ENCODE measurements at regions not wholly inside any gene's neighbourhood (a gene's known extent, or its start where the extent isn't known, plus 50 kb on each side); places are given as distances from the start of the nearest gene placed in this dataset.
"Not testable (repeated sequence)": the region's sequence is repeated elsewhere in the genome, so short reads cannot be mapped to it uniquely, and the experiment has no call there.

DNA sequence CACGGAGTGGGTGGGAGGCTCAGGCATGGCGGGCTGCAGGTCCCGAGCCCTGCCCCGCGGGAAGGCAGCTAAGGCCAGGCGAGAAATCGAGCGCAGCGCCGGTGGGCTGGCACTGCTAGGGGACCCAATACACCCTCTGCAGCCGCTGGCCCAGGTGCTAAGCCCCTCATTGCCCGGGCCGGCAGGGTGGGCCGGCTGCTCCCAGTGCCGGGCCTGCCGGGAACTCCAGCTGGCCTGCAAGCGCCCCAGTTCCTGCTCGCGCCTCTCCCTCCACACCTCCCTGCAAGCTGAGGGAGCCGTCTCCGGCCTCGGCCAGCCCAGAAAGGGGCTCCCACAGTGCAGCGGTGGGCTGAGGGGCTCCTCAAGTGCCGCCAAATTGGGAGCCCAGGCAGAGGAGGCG, 50.7 kb upstream of the GBE1 start:
- not testable (repeated sequence) for TF ChIP-seq SP1 (IDR thresholded peaks at IDR 0.05); L3MBTL2 (conservative IDR thresholded peaks at IDR 0.05); NFRKB (IDR thresholded peaks at IDR 0.05); ELF4 (IDR thresholded peaks at IDR 0.05); BHLHE40 (IDR thresholded peaks at IDR 0.05; ENCODE audit: borderline replicate concordance); ARNT (IDR thresholded peaks at IDR 0.05); ZNF384 (IDR thresholded peaks at IDR 0.05); TARDBP (IDR thresholded peaks at IDR 0.05); LEF1 (IDR thresholded peaks at IDR 0.05; ENCODE audit: borderline replicate concordance)

All from HEK293T (cell line).